H1 (cell line): ENCODE measurements at regions not wholly inside any gene's neighbourhood (a gene's known extent, or its start where the extent isn't known, plus 50 kb on each side); places are given as distances from the start of the nearest gene placed in this dataset.

Experiments
- BACH1 ChIP-seq: IDR thresholded peaks from 2 replicates; pipeline ENCODE4 v1.6.1; 2012; ENCODE audit warnings: low read length, improper control_type of control experiment
- JUN ChIP-seq: IDR thresholded peaks from 2 replicates; pipeline ENCODE4 v1.6.1; 2011; ENCODE audit warnings: low read depth, mild to moderate bottlenecking, improper control_type of control experiment, low read length
- KDM5A ChIP-seq: fragments of 200-600 bp; IDR thresholded peaks from 2 replicates; pipeline ENCODE4 v1.7.1; 2012; ENCODE audit warnings: mild to moderate bottlenecking, low read length, inconsistent platforms, mixed read lengths
- RFX5 ChIP-seq: IDR thresholded peaks from 2 replicates; pipeline ENCODE4 v1.6.1; 2011; ENCODE audit warnings: low read depth, low read length, improper control_type of control experiment, borderline replicate concordance
- RNF2 ChIP-seq: fragments of 200-900, 300-1000 bp; sonication (generic); IDR thresholded peaks from 2 replicates; pipeline ENCODE4 v1.7.1; 2016; ENCODE audit warnings: borderline replicate concordance, low read depth, mild to moderate bottlenecking, antibody characterized with exemption, low read length; ENCODE audit not compliant: poor library complexity, severe bottlenecking; ENCODE audit errors: missing control alignments
- SAP30 ChIP-seq: fragments of 300-600 bp; sonication (generic); IDR thresholded peaks from 2 replicates; pipeline ENCODE4 v1.7.1; 2012; ENCODE audit warnings: low read length, moderate library complexity, mild to moderate bottlenecking, inconsistent platforms; ENCODE audit not compliant: insufficient read depth, insufficient replicate concordance
- SP4 ChIP-seq: IDR thresholded peaks from 2 replicates; pipeline ENCODE4 v1.6.1; 2012; ENCODE audit warnings: low read length, inconsistent platforms

GRCh38 chr7:156568258-156568657, 72.3 kb upstream of the RNF32 start (continued):
- TF ChIP-seq RFX5 = no peak
- TF ChIP-seq KDM5A = no peak
- TF ChIP-seq JUN = no peak
- TF ChIP-seq SP4 = no peak
- no peak for TF ChIP-seq SAP30
- TF ChIP-seq BACH1 = no peak
- TF ChIP-seq RNF2 = no peak
